GM19438 (cell line): ENCODE measurements at regions not wholly inside any gene's neighbourhood (a gene's known extent, or its start where the extent isn't known, plus 50 kb on each side); places are given as distances from the start of the nearest gene placed in this dataset.
"Not testable (repeated sequence)": the region's sequence is repeated elsewhere in the genome, so short reads cannot be mapped to it uniquely, and the experiment has no call there.

Experiments used
- ATAC-seq: cut with Tn5 transposase; IDR thresholded peaks from one replicate; pipeline ENCODE4 v1.9.1; 2021; ENCODE audit warnings: low read depth; ENCODE audit not compliant: unreplicated experiment

DNA sequence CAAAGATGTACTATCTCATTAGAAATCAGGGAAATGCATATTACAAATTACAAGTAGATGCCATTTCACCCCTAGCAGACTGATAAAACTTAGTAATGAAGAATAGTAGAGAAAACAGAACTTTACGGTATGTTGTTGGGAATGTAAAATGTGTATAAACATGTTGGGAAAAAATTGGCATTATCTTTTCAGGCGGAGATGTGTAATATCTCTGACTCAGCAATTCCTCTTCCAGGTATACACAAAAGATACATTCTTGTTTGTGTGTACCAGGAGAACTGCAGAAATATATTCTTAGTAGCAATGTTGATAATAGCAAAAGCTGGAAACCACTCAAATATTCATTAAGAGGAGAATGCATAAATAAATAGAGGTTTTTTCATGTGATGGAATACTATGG lies 204.5 kb downstream of the LPIN1 start:
- no peak for ATAC-seq

DNA sequence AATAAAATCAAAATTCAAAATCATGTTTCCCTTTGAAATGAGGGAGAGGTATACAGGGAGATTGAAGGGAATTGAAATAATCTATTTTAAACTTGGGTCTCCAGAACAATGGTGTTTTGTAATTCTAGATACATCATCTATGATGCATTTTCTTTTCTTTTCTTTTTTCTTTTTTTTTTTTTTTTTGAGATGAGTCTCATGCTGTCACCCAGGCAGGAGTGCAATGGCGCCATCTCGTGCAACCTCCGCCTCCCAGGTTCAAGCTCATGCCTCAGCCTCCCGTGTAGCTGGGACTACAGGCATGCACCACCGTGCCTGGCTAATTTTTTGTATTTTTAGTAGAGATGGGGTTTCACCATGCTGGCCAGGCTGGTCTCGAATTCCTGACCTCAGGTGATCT lies 205.1 kb downstream of the LPIN1 start:
- ATAC-seq, result not testable (repeated sequence)

DNA sequence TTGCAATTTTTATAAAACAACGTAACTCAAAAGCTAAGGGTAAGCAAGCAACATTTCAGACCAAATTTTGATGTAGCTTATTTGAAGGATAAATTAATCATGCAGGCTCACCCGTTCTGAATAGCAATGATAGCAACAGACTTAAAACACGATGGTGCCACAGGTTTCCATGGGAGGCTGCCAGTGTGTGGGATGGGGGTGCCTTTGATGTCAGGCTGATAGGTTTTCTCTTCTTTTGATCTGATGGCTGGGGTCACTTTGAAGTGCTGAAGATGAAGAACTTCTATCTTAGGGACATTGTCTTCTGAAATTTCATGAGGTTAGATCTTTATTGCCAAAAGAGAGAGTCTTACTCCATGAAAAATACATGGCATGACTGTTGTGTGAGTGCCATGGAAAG lies 206.8 kb downstream of the LPIN1 start:
- no peak for ATAC-seq

DNA sequence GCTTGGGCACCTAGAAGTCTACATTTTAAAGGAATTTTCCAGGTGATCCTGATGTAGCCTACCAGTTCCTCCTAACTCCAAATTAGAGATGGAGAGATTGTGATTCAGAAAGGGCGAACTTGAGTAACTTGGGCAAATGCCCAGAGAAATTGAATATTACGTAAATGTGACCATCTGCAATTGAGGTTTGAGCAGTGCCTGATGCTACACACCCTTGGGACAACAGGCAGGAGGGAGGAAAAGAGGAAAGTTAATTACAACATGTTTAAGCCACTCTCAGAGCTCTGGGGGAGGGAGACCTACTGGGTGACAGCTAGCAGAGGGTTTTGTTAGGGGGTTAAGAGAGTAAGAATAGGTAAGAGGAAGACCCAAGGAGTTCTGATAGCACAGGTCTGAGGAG lies 208.9 kb downstream of the LPIN1 start:
- no peak for ATAC-seq

DNA sequence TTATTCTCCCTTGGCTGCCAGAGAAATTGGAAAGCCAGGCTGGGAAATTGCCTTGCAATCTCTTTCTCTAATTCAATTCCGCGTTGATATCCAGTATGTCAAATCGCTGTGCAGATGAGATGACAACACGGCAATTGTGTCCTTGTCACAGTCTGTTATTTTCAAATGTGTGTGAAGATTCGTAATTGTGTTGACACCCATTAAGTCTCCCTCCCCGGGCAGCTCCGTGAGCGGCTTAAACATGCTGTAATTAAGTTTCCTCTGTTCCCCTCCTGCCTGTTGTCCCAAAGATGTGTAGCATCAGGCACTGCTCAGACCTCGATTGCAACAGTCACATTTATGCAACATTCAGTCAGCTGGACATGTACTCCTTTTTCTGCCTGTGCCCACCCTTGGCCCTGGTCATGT lies 209.5 kb downstream of the LPIN1 start:
- ATAC-seq, result no peak

DNA sequence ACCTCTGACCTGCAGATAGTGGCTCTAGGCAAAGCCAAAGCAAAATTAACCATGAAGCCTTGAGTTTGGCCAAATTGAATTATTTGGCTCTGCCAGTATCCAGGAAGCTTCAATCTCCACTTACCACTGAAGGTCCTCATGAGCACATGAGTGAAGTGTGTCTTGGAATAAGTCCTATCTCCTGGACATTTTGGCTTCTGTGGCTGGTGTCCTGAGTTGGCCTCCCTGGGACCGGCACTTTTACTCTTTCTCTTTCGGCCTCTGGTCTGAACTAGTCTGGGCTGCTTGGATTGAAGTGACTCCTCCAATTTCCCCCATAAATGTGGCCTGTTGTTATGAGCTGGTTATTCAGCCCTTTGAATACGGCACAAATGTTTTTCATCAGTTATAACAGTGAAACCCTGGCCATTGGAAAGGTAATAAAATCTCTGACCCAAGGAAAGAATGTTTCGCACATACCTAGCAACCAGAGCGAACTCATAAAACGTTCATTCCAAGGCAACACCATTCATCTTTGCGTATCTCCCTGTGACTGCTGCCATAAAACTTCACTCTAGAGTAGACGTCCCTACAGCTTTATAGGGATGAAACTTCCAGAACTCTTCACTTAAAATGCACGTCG lies 216.4 kb downstream of the LPIN1 start:
- no peak for ATAC-seq

DNA sequence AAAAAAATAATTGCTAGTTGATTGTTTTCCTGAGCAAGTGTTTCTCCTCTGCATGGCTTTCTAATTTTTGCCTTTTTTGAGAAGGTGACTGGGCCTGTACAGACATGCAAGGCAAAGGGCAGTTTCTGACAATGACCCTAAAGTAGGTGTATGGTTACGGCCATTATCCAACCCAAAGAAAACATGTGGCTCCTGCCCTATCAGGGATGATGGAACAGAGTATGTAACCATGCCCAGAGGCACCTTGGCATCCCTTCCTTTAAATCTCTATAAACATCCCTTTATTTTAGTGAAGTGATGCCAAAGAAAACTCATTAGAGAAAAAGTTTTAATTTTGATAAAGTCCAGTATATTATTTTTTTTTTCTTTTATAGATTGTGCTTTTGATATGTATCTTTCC lies 217.5 kb downstream of the LPIN1 start:
- no peak for ATAC-seq

DNA sequence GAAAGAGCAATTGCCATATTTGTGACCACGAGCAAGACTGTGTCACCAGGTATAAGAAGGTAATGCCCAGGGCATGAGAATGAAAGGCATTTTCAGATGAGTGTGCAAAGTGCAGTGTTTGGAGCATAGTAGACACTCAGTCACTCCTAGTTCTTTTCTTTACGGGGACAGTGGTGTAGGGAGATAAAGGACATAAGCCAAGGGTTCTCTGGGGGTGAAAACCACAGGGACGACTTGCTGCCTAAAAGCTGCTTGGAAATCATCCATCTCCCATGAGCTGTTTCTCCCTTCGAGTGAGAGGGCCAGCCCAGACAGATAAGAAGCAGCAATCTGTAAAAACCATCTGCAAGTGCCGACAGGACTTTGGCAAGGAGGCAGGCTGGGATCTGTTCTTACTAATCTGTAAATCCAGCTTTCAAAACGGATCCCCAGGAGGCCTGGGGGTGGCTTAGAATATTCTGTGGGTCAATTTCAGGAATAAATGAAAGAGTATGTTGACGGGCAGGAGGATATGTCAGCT lies 221.6 kb downstream of the LPIN1 start:
- ATAC-seq, result no peak

DNA sequence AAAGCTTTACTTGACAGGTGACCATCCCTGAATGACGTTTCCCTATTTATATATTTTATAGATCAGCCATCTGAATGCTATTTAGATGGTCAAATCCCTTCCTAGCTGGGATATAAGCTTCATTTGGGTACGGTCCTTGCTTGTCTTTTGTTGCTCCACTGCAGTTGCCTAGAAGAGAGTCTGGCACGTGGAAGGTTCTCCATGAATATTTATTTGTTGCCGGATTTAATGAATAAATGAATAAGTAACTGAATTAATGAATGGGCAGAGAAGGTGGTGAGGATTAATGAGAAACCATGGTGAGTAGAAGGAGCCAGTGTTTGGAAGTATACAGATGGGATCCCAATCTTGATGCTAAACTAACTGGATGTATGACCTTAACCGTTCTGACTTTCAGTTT lies 222.1 kb downstream of the LPIN1 start:
- no peak for ATAC-seq

DNA sequence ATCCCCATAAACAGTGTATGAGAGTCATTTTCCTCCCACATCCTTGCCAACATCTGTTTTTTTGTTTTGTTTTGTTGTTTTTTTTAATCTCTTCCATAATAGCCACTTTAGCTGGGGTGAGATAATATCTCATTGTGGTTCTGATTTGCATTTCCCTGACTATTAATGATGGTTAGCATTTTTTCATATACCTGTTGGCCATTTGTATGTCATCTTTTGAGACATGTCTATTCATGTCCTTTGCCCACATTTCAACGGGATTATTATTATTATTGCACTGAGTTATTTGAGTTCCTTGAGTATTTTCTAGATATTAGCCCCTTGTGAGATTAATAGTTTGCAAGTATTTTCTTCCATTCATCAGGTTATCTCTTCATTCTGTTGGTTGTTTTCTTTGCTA lies 223.3 kb downstream of the LPIN1 start:
- no peak for ATAC-seq

DNA sequence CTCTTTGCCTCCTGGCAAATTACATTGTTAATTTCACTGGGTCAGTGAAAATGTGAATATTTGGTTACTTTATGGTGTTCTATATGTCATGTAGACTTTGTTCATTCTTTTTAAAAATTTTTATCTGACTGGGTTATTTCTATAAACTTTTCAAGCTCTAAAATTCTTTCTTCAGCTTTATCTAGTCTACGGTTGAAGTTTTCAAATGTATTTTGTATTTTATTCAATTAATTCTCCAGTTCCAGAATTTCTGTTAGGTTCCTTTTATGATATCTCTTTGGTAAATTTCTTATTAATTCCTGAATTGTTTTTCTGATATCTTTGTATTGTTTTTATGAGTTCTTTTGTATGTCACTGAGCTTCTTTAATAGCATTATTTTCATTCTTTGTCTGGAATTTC lies 228.1 kb downstream of the LPIN1 start:
- no peak for ATAC-seq

DNA sequence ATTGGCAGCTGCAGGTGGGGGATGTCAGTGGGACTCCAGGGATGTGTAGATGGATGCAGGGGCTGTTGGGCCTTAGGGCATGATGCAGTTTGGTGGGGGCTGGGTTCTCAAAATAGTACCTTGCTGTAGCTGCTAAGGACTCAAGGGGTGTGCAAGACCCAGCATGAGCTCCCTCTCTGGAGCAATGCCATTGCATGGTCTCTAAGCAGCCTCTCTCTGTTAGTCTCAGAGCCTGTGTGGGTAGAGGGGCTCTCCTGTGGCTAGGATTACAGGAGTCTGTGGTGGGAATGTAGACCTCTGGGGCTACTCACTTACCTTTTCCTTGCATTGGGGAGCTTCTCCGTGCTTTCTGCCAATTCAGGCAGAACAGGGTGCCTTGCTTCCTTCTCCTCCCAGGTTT lies 228.9 kb downstream of the LPIN1 start:
- ATAC-seq, result no peak

DNA sequence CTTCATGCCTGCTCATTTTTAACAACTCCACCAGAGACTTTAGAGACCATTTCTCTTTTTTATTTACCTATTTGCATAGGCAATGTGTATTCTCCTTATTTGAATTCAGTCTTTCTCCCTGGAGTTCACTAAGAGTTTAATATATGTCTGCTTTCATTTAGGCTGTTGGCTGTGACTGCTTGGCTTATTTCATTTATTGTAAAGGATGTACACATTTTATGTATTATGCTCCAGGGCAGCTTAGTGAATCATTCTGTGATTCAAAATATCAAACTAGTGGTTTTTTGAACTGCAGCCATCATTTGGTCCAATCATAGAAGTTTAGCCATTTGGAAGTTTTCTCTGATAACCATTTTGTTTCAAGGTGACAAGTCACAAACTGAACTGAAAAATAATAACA lies 229.6 kb downstream of the LPIN1 start:
- no peak for ATAC-seq

DNA sequence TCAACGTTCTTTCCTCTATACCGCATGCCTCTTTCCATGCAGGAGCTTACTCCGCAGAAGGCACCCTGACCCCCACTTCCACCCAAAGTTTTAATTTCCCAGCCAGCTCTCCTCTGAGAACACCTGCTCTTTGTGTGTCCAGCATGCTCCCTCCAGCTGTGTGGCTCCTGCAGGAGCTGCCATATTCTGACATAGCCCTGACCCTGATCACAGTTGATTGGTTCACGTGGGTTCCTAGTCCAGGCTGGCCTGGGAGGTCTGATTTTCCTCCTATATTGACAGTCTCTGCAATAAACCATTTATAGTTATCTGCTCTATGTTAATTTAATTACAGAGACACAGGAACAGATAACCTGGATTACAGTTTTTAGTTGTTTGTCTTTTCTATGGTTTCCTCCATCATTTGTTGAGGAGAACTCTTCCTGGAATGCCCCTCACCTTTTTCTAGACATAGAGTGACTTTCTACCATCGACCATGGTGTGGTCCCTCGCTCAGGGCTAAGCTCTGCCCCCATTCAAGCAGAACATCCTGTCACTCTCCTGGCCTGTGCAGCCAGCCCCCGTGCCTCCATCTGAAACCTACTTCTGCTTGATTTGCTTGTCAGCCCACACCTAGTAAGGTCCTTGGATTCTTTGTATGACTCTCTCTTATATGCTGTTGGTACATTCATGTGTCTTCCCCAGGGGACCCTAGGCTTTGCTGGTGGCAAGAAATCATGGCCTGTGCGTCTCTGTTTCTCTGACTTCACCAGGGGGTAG lies 231.5 kb downstream of the LPIN1 start:
- no peak for ATAC-seq

DNA sequence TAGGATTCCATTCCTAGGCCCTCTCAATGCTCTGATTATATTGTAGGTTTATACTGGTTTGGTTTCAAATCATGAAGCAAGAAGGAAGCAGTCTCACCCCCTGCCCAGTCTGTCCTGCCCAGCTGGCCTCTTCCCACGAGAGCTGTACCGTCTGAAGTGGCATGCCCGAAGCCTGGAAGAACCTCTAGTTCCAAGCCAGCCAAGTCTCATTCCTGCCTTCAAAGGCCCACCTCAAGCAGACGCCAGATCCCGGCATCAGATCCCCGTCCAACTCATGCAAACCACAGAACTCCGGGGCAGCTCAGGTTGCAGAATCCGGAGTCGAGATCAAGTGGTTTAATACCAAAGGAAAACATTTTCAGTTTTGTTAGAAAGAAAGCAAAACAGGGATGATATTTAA lies 234.4 kb downstream of the LPIN1 start:
- ATAC-seq, result no peak

DNA sequence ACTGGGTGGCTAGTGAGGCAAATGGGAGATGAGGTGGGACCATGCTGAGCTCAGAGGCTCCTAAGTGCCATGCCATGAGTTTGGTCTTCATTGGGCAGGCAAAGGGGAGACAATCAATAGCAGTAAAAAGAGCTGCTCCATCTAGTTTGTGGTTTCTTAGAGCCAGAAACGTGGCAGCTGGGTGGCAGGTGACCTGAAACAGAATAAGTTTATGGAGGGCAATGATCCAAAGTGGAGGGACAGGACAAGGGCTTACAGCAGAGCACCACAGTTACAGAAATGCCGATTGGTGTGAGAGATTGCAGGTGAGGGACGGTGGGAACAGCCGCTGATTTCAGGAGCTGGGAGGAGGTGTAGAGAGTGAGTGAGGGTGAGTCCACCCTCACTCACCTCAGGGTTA lies 237.0 kb downstream of the LPIN1 start:
- ATAC-seq, result no peak

DNA sequence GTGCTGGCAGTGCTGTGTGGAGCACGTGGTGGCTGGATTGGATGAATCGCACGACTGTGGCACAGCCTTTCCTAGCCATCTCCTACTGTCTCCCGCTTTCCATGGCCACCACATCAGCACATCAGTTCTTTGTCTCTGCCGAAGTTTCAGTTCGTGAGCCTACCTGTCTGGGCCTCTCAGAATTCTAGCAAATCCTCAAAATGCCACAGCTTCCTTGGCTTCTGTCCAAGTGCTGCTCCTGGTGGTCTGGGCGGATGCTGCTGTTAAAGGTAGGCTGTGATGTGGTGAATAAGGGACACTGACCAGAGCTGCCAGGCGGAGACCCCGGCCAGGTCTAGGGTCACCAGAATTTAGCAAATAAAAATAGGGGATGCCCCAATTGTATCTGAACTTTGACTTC lies 237.4 kb downstream of the LPIN1 start:
- ATAC-seq, result no peak

DNA sequence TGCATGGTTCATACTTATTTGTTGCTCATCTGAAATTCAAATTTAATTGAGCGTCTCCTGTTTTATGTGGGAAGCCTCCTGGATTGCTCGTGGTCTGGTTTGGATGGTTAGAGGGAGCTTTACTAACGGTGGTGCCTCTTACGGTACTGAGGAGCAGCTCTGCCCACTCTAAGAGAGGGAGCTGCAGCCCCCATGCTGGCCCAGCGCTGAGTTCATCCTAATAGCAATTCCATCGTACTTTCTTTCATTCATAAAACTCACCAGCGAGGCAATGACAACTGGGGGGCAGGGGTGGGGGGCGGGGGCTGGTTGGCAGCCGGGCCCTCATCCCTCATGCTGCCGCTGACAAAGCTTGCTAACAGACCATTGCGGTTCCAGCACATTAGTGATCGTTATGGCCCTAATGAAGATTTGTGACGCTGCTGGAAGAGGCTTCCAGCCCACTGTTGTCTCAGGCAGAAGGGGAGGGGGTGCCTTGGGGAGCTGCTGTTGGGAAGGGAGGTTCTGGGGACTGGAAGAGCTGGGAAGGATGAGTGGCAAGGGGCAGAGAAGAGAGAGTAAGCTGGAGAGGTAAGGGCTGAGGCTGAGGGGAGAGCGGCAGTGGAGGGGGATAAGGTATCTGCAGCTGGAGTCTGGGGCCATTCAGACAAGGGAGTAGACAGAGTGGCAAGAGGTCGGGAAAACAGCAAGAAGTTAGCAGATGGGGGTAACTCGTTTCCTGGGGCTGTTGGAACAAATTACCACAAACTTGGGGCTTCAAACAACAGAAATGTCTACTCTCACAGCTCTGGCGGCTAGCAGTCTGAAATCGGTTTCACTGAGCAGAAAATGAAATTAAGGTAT lies 238.1 kb downstream of the LPIN1 start:
- no peak for ATAC-seq

DNA sequence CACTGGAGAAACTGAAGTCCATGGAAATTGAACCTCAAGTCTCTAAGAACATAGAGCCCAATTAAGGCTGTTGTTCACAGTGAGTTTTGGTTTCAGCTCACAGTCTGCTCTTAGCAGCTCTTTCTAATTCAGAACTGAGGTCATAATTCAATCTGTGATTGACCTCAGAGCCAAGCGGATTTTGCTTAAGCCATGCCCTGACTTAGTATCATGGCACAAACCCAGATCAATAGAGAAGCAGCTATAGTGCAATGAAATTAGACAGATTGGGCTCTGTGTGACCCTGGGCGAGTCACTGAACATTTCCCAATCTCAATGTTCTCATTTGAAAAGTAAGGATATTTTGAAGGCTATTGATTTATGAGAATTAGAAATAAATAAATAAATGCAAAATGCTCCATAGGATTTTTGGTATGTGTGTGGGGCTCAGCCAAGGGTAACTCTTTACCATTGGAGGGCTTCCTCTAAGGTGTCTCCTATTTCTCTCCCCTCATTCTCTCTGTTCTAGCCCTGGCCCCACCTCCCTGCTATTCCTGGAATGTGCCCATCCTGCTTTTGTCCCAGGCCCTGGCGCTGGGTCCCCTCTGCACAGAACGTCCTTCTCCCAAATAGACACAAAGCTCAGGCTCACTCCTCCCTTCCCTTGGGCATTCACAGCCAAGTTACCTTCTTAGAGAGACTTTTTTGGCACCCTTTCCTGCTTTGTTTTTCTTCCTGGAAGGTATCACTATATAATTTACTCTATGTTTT lies 239.6 kb downstream of the LPIN1 start:
- no peak for ATAC-seq

DNA sequence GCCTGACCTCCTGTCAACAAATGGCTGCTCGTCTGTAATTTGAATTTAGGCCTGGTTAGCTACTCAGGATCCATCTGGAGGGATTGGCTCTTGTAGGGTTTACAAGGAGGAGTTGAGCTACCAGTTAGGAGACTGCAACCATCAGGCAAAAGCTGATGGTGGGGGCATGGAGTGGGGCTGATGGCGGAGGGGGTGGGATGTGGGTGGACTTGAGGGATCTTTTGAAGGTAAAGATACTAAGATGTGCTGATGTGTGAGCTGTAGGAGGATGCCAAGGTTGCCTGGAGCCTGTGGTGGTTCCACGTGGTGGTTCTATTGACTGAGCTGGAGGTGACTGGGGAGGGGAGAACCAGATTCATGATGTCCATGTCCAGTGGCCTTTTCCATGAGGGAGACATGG lies 240.7 kb downstream of the LPIN1 start:
- ATAC-seq, result no peak
